Uterus (tissue), 2 donors: ENCODE measurements at regions not wholly inside any gene's neighbourhood (a gene's known extent, or its start where the extent isn't known, plus 50 kb on each side); places are given as distances from the start of the nearest gene placed in this dataset.

Source experiments
- POLR2A ChIP-seq, 2 donors: fragments of 450-650 bp; IDR thresholded peaks; one replicate each; pipeline ENCODE4 v1.6.1; 2016; ENCODE audit warnings: antibody characterized with exemption in 2 of 2, mild to moderate bottlenecking in 1 of 2, moderate library complexity in 1 of 2
- TF ChIP-seq, protein P1 (sequence below), 4 experiments: fragments of 200-600 bp in 2 of 4; fragments of 450-650 bp in 2 of 4; sonication (generic) in 2 of 4; IDR thresholded peaks; one replicate each; pipeline ENCODE4 v1.5.1; 2016 to 2019; ENCODE audit warnings: antibody characterized with exemption in 4 of 4, mild to moderate bottlenecking in 2 of 4, moderate library complexity in 1 of 4

GRCh38 chr12:129973236-129973961 is 69.6 kb upstream of the TMEM132D start:
- TF ChIP-seq, protein P1, sequence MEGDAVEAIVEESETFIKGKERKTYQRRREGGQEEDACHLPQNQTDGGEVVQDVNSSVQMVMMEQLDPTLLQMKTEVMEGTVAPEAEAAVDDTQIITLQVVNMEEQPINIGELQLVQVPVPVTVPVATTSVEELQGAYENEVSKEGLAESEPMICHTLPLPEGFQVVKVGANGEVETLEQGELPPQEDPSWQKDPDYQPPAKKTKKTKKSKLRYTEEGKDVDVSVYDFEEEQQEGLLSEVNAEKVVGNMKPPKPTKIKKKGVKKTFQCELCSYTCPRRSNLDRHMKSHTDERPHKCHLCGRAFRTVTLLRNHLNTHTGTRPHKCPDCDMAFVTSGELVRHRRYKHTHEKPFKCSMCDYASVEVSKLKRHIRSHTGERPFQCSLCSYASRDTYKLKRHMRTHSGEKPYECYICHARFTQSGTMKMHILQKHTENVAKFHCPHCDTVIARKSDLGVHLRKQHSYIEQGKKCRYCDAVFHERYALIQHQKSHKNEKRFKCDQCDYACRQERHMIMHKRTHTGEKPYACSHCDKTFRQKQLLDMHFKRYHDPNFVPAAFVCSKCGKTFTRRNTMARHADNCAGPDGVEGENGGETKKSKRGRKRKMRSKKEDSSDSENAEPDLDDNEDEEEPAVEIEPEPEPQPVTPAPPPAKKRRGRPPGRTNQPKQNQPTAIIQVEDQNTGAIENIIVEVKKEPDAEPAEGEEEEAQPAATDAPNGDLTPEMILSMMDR (IDR thresholded peaks at IDR 0.05), result no peak
- no peak for TF ChIP-seq POLR2A (IDR thresholded peaks at IDR 0.05)
